ENCODE measurements at regions not wholly inside any gene's neighbourhood (a gene's known extent, or its start where the extent isn't known, plus 50 kb on each side); places are given as distances from the start of the nearest gene placed in this dataset.

DNA sequence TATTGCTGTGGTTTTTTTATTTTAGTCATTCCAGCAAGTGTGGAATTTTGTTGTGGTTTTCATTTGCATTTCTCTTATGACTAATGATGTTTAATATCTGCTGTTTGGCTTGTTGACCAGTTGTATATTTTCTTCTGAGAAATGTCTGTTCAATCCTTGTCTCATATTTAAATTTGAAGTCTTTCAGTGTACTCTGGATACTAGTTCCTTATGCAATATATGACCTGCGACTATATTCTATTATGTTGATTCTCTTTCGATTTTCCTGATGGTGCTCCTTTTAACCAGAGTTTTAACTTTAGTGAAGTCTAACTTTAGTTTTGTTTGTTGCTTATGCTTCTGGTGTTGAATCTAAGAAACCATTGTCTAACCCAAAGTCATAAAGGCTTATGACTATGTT is 1528.0 kb downstream of the TECRL start:
- in situ Hi-C loops (cut with HindIII; ENCODE audit: low pct_unique_long_range_greater_than_20kb, low sequenced_read_pairs): no loop called here
- Histone ChIP-seq H3K4me3 (ENCODE audit: low read depth in 2 of 2, low read length in 2 of 2) (no peak overlapping the region), H3K27ac (ENCODE audit: low read length) (no peak overlapping the region), H3K9me3 (ENCODE audit: control insufficient read depth, insufficient read depth, low read depth, low read length) (no peaks in the 10 kb centered on the region), H3K27me3 (ENCODE audit: control insufficient read depth, insufficient read depth, low read length) (no peaks in the 10 kb centered on the region), H3K36me3 (ENCODE audit: control insufficient read depth, insufficient read depth, low read length) (no peaks in the 10 kb centered on the region), H3K4me1 (ENCODE audit: control insufficient read depth, insufficient read depth, low read length) (no peaks in the 10 kb centered on the region)
- intact Hi-C loops (cut with micrococcal nuclease; ENCODE audit: unreplicated experiment): no loop called here
- ChIA-PET POLR2A (no interaction called here), CTCF (no interaction called here)
- DNase-seq (ENCODE audit: low read depth, low spot score): no peak
- BruUV-seq (replicated peaks): no TSS peak
- ATAC-seq: no peak
- TF ChIP-seq SIN3A (IDR thresholded peaks at IDR 0.05; ENCODE audit: borderline replicate concordance, insufficient read depth, low read depth, low read length) (no peak), POLR2AphosphoS5 (IDR thresholded peaks at IDR 0.05; ENCODE audit: low read depth, low read length) (no peak), TCF7L2 (IDR thresholded peaks at IDR 0.05; ENCODE audit: low read depth, low read length) (no peak)
- TF ChIP-seq, protein P1, sequence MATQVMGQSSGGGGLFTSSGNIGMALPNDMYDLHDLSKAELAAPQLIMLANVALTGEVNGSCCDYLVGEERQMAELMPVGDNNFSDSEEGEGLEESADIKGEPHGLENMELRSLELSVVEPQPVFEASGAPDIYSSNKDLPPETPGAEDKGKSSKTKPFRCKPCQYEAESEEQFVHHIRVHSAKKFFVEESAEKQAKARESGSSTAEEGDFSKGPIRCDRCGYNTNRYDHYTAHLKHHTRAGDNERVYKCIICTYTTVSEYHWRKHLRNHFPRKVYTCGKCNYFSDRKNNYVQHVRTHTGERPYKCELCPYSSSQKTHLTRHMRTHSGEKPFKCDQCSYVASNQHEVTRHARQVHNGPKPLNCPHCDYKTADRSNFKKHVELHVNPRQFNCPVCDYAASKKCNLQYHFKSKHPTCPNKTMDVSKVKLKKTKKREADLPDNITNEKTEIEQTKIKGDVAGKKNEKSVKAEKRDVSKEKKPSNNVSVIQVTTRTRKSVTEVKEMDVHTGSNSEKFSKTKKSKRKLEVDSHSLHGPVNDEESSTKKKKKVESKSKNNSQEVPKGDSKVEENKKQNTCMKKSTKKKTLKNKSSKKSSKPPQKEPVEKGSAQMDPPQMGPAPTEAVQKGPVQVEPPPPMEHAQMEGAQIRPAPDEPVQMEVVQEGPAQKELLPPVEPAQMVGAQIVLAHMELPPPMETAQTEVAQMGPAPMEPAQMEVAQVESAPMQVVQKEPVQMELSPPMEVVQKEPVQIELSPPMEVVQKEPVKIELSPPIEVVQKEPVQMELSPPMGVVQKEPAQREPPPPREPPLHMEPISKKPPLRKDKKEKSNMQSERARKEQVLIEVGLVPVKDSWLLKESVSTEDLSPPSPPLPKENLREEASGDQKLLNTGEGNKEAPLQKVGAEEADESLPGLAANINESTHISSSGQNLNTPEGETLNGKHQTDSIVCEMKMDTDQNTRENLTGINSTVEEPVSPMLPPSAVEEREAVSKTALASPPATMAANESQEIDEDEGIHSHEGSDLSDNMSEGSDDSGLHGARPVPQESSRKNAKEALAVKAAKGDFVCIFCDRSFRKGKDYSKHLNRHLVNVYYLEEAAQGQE (IDR thresholded peaks at IDR 0.05; ENCODE audit: insufficient read depth in 1 of 2, low read depth in 2 of 2, low read length in 1 of 2): no peak
- TF ChIP-seq, protein P2, sequence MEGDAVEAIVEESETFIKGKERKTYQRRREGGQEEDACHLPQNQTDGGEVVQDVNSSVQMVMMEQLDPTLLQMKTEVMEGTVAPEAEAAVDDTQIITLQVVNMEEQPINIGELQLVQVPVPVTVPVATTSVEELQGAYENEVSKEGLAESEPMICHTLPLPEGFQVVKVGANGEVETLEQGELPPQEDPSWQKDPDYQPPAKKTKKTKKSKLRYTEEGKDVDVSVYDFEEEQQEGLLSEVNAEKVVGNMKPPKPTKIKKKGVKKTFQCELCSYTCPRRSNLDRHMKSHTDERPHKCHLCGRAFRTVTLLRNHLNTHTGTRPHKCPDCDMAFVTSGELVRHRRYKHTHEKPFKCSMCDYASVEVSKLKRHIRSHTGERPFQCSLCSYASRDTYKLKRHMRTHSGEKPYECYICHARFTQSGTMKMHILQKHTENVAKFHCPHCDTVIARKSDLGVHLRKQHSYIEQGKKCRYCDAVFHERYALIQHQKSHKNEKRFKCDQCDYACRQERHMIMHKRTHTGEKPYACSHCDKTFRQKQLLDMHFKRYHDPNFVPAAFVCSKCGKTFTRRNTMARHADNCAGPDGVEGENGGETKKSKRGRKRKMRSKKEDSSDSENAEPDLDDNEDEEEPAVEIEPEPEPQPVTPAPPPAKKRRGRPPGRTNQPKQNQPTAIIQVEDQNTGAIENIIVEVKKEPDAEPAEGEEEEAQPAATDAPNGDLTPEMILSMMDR (IDR thresholded peaks at IDR 0.05): no peak

DNA sequence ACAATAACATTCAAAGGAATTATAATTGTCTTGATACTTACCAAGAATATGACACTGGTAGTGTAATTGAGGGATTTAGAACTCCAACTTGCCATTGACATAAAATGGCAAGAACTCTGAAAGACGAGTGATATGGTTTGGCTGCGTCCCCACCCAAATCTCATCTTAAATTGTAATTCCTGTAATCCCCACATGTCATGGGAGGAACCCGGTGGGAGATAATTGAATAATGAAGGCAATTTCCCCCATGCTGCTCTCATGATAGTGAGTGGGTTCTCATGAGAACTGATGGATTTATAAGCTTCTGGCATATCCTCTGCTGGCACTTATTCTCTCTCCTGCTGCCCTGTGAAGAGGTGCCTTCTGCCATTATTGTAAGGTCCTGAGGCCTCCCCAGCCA is 1536.4 kb downstream of the TECRL start:
- no peak for TF ChIP-seq TCF7L2 (IDR thresholded peaks at IDR 0.05; ENCODE audit: low read depth, low read length)
- TF ChIP-seq, protein P1 (IDR thresholded peaks at IDR 0.05; ENCODE audit: insufficient read depth in 1 of 2, low read depth in 2 of 2, low read length in 1 of 2): no peak
- no peak for TF ChIP-seq SIN3A (IDR thresholded peaks at IDR 0.05; ENCODE audit: borderline replicate concordance, insufficient read depth, low read depth, low read length)
- TF ChIP-seq POLR2AphosphoS5 (IDR thresholded peaks at IDR 0.05; ENCODE audit: low read depth, low read length): no peak
- TF ChIP-seq, protein P2 (IDR thresholded peaks at IDR 0.05): no peak
- no peaks in the 10 kb centered on the region for H3K27me3 ChIP-seq (ENCODE audit: control insufficient read depth, insufficient read depth, low read length)
- no peak for ATAC-seq
- POLR2A ChIA-PET: no interaction called here
- no peak overlapping the region for H3K4me3 ChIP-seq (ENCODE audit: low read depth in 2 of 2, low read length in 2 of 2)
- H3K27ac ChIP-seq (ENCODE audit: low read length): no peak overlapping the region
- BruUV-seq (replicated peaks): no TSS peak
- intact Hi-C loops (cut with micrococcal nuclease; ENCODE audit: unreplicated experiment): no loop called here
- in situ Hi-C loops (cut with HindIII; ENCODE audit: low pct_unique_long_range_greater_than_20kb, low sequenced_read_pairs): no loop called here
- CTCF ChIA-PET: no interaction called here
- H3K4me1 ChIP-seq (ENCODE audit: control insufficient read depth, insufficient read depth, low read length): no peaks in the 10 kb centered on the region
- no peaks in the 10 kb centered on the region for H3K9me3 ChIP-seq (ENCODE audit: control insufficient read depth, insufficient read depth, low read depth, low read length)
- DNase-seq (ENCODE audit: low read depth, low spot score): no peak
- H3K36me3 ChIP-seq (ENCODE audit: control insufficient read depth, insufficient read depth, low read length): no peaks in the 10 kb centered on the region

All from Panc1 (cell line).